Activated CD8-positive, alpha-beta memory T cell treated with anti-CD3 and anti-CD28 coated beads for 24 hours (primary cell): ENCODE measurements at regions not wholly inside any gene's neighbourhood (a gene's known extent, or its start where the extent isn't known, plus 50 kb on each side); places are given as distances from the start of the nearest gene placed in this dataset.

Experiments
- DNase-seq: peaks from one replicate; pipeline ENCODE4 v3.0.0-alpha.2; 2020

DNA sequence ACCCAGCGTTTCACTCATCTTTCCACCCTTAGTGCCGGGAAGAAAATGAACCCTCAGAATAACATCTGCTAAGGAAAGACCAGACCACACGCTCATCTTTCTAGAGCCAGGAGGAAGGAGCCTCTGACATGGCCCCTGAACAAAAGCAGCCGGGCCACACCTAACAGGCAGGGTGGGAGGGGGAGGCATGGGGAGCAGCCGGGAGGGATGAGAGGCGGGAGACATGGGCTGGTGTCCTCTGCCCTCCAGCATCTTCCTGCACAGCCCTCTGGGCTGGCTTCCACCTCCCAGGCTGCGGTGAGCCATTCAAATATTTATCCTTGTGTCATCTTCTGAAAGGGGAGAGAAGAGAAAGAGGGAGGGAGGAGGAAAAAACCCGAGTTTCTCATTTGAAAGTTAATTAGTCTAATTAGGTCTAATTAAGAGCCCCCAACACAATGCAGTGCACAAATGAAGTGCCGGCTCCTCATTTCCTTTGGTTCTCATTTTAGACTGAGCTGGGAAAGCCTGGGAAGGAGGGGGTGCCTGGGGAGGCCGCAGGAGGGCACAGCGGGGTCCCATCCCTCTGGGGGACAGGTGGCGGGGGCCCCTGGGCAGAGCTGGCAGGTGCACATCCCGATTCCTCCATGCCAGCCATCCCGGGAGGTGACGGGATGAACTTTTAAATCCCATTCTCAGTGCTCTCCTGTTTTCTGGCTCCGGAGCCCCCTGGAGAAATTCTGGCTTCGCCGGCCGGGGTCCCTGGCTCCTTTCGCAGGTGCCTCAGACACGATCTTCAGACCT, 90.5 kb downstream of the ENGASE start:
- no peak for DNase-seq

- no peak for DNase-seq
These were observed 89.8 kb downstream of the ENGASE start for GRCh38 chr17:79164408-79164807.

DNA sequence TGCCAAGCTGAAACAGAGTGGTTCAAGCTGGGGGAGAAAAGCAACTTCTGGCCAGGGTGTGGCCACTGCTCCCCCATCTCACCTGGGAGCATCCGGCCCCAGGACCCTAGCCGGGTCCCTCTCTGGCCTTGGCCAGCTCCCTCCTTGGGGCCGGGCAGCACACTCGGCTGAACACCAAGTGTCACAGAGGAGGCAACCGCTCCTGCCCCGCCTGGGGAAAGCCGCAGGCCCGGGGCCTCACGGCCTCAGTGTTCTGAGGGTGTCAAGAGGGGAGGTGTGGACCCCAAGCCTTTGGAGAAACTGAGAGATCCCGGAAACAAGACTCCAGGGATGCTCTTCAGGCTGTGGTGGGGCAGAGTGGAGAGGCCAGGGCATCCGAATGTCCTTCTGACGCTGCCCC, 88.4 kb downstream of the ENGASE start:
- DNase-seq: no peak

DNA sequence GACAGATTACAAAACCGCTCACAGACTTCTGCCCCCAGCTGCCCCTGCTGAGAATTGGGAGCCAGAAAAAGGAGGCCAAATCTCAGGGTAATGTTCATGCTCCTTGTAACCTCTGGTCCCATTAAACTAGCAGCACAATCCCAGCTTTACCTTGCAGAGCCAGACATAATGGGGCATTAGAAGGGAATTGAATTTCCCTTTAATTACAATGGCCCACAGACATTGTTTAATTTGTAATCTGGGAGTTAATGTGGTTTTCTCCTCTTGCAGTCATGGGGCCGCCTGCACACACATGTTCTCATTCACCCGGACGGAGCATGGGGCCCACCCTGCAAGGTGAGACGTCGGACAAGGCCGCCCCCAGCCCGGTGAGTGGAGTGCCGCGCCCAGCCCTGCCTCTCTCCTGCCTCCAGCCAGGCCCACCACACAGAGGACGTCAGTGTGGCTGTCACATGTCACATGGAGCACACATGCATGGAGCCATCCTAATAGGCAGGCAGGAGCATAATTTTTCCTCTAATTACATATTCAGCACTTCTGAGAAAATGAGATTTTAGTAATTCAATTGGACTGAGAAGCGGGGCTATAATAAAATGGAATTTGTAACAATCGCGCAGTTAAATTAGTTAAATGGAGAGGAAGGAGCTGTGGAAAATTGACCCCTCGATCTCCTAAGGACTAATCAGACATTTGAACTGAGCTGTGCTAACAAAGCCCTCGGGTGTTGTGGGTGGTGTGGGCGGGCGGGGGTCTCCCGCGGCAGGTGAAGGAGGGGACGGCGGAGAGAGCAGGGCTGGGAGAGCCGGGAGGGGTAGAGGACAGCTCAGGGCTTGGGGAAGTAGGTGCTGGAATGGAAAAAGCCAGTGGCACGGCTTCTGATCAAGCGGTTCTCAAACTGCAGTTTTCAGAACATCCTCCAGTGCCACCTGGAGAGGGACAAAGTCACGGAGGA, 87.7 kb downstream of the ENGASE start:
- no peak for DNase-seq

- peak; percentile 60 for DNase-seq
These were observed 86.5 kb downstream of the ENGASE start for GRCh38 chr17:79160980-79161636.

DNA sequence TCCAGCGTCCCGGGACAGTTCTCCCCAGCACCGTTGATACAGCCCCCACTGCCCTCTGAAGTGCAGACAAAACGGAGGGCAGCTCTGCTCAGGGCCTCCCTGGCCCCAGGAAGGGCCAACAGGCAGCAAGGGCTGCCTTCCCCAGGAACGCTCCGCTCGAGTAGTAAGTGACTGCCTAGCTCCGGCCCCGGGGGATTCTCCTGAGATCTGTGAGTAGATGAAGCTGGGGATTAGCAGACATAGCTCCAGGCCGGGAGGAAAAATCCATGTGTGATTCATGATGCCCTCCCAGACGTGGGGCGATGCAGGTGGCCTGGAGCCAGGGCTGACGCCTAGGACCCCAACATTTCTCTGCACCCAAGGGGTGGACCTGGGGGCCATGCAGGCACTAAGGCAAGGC, 85.3 kb downstream of the ENGASE start:
- no peak for DNase-seq

DNA sequence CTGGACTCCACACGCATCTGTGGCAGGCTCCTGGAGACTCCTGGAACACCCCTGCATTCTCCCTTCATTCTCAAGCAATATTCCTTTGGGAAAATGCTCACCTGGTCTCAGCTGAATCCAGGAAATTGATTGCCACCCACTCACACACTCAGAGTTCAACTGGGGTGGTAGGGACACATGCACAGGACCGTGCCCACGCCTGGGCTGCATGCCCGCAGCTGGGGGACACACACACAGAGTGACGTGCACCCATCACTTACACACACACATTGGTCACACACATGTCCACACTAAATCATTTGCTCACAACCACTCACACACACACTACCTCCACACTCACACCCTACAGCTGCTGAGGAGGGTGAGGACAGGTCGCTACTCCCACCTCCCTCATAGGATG, 84.8 kb downstream of the ENGASE start:
- no peak for DNase-seq

DNA sequence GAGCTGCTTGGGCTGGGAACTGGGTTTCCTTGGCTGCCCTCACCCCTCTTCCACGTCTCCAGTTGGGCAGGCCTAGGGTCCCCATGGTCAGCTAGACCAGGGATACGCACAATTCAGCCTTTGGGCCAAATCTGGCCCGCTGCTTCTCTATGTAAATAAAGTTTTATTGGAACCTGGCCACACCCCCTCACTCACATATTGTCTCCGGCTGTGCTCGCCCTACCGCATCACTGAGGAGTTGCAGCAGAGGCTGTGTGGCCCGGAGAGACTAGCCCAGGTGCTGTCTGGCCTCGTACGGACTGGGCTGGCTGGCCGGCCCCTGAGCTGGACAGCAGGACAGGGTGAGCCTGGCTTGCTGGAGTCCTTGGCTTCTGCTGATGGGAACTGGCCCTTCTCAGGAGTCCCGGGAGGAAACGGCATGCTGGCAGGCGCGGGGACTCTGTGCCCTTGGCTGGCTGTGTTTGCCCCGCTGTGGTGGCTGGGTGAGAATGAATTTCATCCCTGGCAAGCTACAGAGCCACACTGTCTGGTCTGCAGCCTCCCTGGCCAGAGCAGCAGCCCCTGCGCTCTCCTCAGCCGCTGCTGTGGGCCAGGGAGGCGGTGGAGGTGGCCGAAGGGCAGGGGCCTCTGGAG, 82.0 kb downstream of the ENGASE start:
- DNase-seq: no peak

- DNase-seq: no peak
These were observed 81.1 kb downstream of the ENGASE start for GRCh38 chr17:79155701-79156100.

DNA sequence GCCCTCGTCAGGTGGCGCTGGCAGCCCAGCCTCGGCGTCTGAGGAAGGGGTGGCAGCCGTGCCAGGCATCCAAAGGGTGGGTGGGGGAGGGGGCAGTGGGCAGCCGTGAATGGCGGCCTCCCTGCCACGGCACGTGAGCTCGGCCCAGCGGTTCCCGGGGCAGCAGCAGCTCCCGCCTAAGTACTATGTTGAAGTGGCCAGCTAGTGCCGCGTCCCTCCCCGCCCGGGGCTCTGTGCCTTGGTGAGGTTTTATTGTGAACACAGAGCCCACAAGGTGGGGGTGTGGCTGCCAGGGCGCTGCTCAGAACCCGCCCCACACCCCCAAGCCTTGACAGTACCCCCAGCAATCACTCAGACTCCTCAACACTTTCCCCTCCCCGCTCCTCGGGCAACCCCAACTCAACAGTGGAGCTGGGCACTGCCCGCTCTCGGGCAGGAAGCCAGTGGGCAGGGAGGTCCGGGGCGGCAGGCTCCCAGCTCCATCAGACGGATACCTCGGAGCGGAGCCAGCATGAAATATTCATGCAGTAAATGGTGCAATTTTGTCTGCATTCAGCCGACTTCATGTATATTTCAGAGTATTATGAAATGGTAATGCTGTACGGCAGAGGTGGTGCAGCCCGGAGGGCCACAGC, 80.4 kb downstream of the ENGASE start:
- no peak for DNase-seq

DNA sequence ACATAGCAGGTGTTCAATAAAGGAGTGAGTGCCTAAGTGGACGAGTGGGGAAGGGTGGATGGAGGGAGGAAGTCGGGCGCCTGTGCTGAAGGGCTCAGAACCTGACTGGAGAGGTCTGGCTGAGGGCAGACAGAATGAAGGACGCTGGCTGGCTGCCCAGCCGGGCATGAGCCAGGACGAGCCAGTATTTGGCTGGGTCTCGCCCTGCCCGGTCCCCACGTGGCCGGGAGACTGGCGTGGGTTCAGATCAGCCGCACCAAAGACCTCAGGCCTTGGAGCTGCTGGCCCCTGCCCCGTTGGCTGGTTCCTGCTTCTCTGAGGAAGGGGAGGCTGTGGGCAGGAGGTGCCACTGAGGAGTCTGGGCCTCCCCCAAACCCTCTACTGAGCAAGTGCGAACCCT, 79.8 kb downstream of the ENGASE start:
- DNase-seq: no peak

DNA sequence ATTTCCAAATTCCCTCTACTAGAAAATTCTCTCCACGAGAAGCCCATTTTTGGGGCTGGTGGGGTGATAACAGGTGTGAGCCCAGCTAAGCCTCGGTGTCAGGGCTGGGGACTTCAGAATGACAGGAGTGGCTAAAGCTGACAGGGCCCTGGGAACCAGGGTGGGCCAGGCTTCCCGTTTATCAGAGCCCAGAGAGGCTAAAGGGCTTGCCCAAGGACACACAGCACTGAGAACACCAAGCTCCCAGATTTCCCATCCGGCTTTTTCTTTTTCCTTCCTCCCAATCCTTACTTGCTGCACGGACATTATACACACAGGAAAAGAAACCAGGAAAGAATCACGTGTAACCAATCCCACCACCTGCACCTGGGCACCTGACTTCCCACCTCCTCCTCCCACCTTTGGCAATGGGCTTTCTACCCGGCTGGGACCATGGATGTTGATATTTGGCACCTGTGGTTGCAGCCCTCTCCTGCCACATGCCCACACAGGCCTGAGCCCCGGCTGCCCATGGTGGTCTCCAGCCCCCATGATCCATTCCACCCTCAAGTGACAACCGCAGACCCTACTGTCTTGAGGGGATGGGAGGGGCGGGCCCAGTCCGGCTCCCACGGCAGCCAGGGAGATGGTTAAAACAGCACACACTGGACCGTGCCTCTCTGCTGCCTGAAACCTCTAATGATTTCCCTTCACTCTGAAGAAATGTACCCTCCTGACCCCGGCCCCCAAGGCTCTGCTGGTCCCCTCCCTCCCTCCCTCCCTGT, 78.9 kb downstream of the ENGASE start:
- no peak for DNase-seq

DNA sequence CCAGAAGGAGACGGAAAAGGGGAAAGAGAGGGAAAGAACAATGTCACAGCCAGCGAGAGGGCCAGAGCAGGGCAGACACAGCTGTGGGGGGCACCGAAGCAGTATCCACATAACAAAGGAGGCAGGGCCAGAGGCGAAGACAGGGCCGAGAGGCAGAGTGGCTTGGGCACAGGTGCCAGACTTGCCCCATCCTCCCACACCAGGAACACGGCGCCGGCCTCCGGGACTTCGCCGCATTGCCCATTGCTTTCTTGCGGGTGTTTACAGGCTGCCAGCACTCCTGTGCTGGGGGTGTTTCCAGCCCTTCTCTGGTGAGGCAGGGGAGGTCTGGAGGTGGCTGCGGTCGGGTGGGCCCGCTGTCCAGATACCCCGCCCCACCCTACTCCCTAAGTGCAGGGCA, 78.0 kb downstream of the ENGASE start:
- DNase-seq: no peak

DNA sequence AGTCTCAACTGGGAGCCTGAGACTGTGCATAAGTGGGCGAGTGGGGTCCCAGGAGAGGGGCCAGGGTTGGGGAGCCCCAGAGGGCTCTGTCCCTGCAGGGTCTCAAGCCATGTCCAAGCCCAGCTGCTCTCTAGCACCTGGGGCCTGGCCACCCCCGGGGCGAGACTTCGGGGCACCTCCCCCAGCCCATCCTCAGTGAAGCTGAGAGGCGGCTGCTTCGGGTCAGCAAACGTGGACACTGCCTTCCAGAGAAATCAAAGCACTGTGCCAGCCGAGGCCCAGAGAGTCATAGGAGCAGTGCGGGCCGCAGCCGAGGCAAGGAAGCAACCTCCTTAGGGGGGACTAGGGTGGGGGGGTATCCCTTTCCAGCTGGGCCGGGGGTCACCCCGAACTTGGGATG, 77.5 kb downstream of the ENGASE start:
- DNase-seq: no peak

GRCh38 chr17:79150799-79151198, 76.2 kb downstream of the ENGASE start:
- DNase-seq: no peak

DNA sequence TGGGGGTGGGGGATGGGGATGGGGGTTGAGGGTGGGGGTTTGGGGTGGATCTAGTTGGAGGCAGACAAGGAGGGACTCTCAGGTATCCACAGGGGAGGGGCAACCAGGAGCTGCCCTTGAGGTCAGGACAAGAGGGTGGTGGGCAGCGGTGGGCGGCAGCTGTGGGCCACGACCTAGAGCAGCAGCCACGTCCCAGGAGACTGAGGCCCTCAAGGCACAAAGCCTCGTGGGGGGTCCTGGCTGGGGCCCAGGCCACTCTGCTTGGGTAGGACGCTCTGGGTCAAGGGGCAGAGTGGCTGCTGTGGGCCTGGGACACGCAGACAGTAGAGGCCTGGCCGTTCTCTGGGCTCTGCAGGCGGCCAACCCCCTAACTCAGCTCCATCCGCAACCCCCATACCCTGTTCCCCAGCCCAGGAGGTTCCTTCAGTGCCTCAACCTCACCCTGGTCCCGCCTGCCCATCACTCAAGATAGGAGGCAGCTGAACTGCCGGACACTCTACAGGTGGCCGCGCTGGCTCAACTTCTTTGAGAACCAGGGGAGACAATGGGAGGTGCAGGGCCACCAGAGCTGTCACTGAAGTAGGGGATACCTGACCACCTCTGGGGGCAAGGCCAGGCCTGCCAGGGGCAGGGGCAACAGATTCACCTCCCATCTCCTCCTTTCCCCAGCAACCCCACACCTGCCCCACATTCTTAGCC, 75.6 kb downstream of the ENGASE start:
- no peak for DNase-seq

DNA sequence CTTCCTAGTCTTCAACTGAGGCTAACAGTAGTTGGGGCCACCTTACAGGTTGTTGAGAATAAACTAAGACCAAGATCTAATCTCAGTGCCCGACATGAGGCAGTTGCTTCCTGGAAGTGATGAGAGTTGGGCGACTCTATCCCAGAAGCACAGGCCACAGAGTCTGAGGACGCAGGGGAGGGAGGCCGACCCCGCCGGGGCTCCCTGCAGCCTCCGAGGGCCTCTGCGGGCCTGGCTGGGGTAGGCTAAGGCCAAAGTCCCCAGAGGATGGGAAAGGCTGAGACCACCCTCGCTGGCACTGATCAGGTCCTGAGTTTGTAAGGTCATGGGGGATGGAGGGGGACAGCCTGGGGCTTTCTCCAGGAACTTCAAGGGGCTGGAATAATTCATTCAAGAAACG, 74.0 kb downstream of the ENGASE start:
- DNase-seq: no peak

DNA sequence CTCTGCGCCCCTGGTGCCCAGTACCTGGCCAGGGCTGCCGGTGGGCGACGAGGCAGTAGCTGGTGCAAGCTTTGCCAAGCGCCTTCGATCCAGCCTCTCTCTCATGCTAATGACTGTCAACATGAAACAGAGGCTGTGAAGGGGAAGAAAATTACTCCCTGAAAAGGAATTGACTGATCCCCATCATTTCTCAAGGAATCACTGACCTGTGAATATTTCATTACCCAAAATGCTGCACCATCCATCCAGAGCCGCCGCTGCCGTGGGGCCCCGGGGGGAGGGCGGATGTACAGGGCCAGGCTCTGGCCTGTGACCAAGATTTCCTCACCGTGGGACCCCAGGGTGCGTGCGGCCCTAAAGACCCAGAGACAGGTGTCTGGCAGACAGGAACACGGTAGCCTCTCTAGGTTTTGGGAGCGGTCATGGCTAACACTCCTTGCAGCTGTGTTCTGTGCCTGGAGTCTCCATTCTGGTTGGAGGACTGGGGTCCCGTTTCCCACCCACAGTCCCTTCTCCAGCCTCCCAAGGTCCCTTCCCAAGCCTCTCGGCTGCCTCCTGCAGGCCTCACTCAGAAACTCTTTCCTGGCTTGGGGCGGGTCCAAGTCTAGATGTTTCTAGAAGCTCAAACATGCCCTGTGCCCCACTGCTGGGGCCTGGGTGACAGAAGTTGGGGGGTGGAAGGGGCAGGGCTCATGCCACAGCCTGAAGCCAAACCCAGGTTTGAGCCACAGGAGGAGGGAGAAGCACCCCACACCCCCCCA, 73.3 kb downstream of the ENGASE start:
- no peak for DNase-seq

DNA sequence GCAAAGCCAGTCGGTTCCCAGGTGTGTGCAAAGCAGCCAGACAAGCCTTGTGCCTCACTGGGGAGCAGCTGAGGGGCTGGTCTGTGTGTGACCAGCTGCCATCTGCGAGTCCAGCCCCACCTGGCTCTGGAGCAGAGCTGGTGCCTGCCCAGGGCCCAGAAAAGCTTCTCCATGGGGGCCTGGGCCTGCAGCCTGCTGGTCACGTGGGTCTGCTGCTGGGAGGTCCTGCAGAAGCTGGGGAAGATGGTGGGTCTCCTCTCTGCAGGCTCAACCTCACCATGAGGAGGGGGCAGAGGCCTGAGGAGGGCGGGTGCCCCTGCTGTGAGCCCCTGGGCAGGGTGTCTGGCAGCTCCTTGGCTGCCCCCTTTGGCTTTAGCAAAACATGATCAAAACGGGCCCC, 71.9 kb downstream of the ENGASE start:
- no peak for DNase-seq

- no peak for DNase-seq
These were observed 70.9 kb downstream of the ENGASE start for GRCh38 chr17:79145548-79145947.
